Activated naive CD4-positive, alpha-beta T cell treated with anti-CD3 and anti-CD28 coated beads for 36 hours (primary cell): ENCODE measurements at regions not wholly inside any gene's neighbourhood (a gene's known extent, or its start where the extent isn't known, plus 50 kb on each side); places are given as distances from the start of the nearest gene placed in this dataset.

Source experiments
- CTCF ChIA-PET: fragments of 350-600 bp; sonication (Branson Sonifier 250); formaldehyde crosslinking; loops from one replicate; lab custom pipeline; 2021; ENCODE audit warnings: antibody characterized with exemption; lab: Charles Lee
- DNase-seq: peaks from one replicate; pipeline ENCODE4 v3.0.0-alpha.2; 2020
- H3K27ac Mint-ChIP-seq: one replicate; pipeline ENCODE4 v1.8.0; 2021; ENCODE audit warnings: mild to moderate bottlenecking, mixed read lengths
- H3K27me3 Mint-ChIP-seq: one replicate; pipeline ENCODE4 v1.8.0; 2021; ENCODE audit warnings: low read depth, mixed read lengths
- H3K36me3 Mint-ChIP-seq: one replicate; pipeline ENCODE4 v1.8.0; 2021; ENCODE audit warnings: low read depth, mixed read lengths
- H3K4me1 Mint-ChIP-seq: one replicate; pipeline ENCODE4 v1.8.0; 2021; ENCODE audit warnings: low read depth, mixed read lengths
- H3K4me3 Mint-ChIP-seq: one replicate; pipeline ENCODE4 v1.8.0; 2021; ENCODE audit warnings: mild to moderate bottlenecking, moderate library complexity, mixed read lengths
- H3K9me3 Mint-ChIP-seq: one replicate; pipeline ENCODE4 v1.8.0; 2021; ENCODE audit warnings: mixed read lengths
- intact Hi-C: fragments of 100-400 bp; cut with micrococcal nuclease; formaldehyde crosslinking; loops from one replicate; pipeline ENCODE4 v1.15.1; 2023

- H3K4me1 Mint-ChIP-seq: no peaks in the 10 kb centered on the region
- CTCF ChIA-PET: no interaction called here
- peaks cover 3% of the 10 kb centered on the region for H3K9me3 Mint-ChIP-seq
- H3K27ac Mint-ChIP-seq: no peak overlapping the region
- no peak overlapping the region for H3K4me3 Mint-ChIP-seq
- DNase-seq: no peak
- no peaks in the 10 kb centered on the region for H3K27me3 Mint-ChIP-seq
- H3K36me3 Mint-ChIP-seq: no peaks in the 10 kb centered on the region
- intact Hi-C loops: no loop called here
Observed at GRCh38 chr3:94544131-94544789, 481.4 kb downstream of the NSUN3 start.

GRCh38 chr3:94548581-94549316 is 485.9 kb downstream of the NSUN3 start:
- Mint-ChIP-seq H3K9me3 (peaks cover 22% of the 10 kb centered on the region), H3K36me3 (no peaks in the 10 kb centered on the region), H3K4me3 (no peak overlapping the region), H3K27ac (no peak overlapping the region), H3K27me3 (no peaks in the 10 kb centered on the region), H3K4me1 (no peaks in the 10 kb centered on the region)
- no peak for DNase-seq
- CTCF ChIA-PET: no interaction called here
- intact Hi-C loops: no loop called here

- Mint-ChIP-seq H3K36me3 (no peaks in the 10 kb centered on the region), H3K27me3 (no peaks in the 10 kb centered on the region), H3K4me3 (no peak overlapping the region), H3K4me1 (no peaks in the 10 kb centered on the region), H3K9me3 (peaks cover 2% of the 10 kb centered on the region), H3K27ac (no peak overlapping the region)
- intact Hi-C loops: no loop called here
- CTCF ChIA-PET: no interaction called here
- DNase-seq: no peak
Observed at GRCh38 chr3:94561094-94561493, 498.2 kb downstream of the NSUN3 start.

- DNase-seq: no peak
- no peak overlapping the region for H3K4me3 Mint-ChIP-seq
- intact Hi-C loops: no loop called here
- H3K27me3 Mint-ChIP-seq: no peaks in the 10 kb centered on the region
- no peaks in the 10 kb centered on the region for H3K36me3 Mint-ChIP-seq
- H3K9me3 Mint-ChIP-seq: peaks cover 3% of the 10 kb centered on the region
- no peaks in the 10 kb centered on the region for H3K4me1 Mint-ChIP-seq
- no peak overlapping the region for H3K27ac Mint-ChIP-seq
- CTCF ChIA-PET: interaction anchor here (0.6 kb wide), 1 partner anchor 125 kb away, joined by 4 read pairs; no protein-coding TSS in a partner anchor
Observed at GRCh38 chr3:94564247-94564646, 501.4 kb downstream of the NSUN3 start.

GRCh38 chr3:94568041-94568440 is 505.2 kb downstream of the NSUN3 start:
- Mint-ChIP-seq H3K27me3 (no peaks in the 10 kb centered on the region), H3K9me3 (peaks cover 6% of the 10 kb centered on the region), H3K27ac (no peak overlapping the region), H3K4me1 (no peaks in the 10 kb centered on the region), H3K4me3 (no peak overlapping the region), H3K36me3 (no peaks in the 10 kb centered on the region)
- CTCF ChIA-PET: no interaction called here
- intact Hi-C loops: no loop called here
- DNase-seq: no peak

GRCh38 chr3:94573337-94573736 is 510.5 kb downstream of the NSUN3 start:
- H3K9me3 Mint-ChIP-seq: peaks cover 4% of the 10 kb centered on the region
- H3K4me1 Mint-ChIP-seq: no peaks in the 10 kb centered on the region
- intact Hi-C loops: no loop called here
- no peak overlapping the region for H3K27ac Mint-ChIP-seq
- H3K4me3 Mint-ChIP-seq: no peak overlapping the region
- CTCF ChIA-PET: no interaction called here
- no peaks in the 10 kb centered on the region for H3K36me3 Mint-ChIP-seq
- no peak for DNase-seq
- no peaks in the 10 kb centered on the region for H3K27me3 Mint-ChIP-seq

GRCh38 chr3:94587291-94587690 is 524.4 kb downstream of the NSUN3 start:
- no peaks in the 10 kb centered on the region for H3K4me1 Mint-ChIP-seq
- H3K27me3 Mint-ChIP-seq: no peaks in the 10 kb centered on the region
- no peak overlapping the region for H3K4me3 Mint-ChIP-seq
- H3K36me3 Mint-ChIP-seq: no peaks in the 10 kb centered on the region
- DNase-seq: no peak
- peaks cover 3% of the 10 kb centered on the region for H3K9me3 Mint-ChIP-seq
- CTCF ChIA-PET: no interaction called here
- intact Hi-C loops: no loop called here
- H3K27ac Mint-ChIP-seq: no peak overlapping the region

- Mint-ChIP-seq H3K4me3 (no peak overlapping the region), H3K4me1 (no peaks in the 10 kb centered on the region)
Observed at GRCh38 chr3:94593526-94594150, 530.8 kb downstream of the NSUN3 start.

GRCh38 chr3:94596141-94596540 is 533.3 kb downstream of the NSUN3 start:
- no peak for DNase-seq
- Mint-ChIP-seq H3K9me3 (peaks cover 2% of the 10 kb centered on the region), H3K27ac (no peak overlapping the region), H3K4me3 (no peak overlapping the region), H3K4me1 (no peaks in the 10 kb centered on the region), H3K36me3 (no peaks in the 10 kb centered on the region), H3K27me3 (no peaks in the 10 kb centered on the region)
- intact Hi-C loops: no loop called here
- CTCF ChIA-PET: no interaction called here

More at GRCh38 chr3:94593526-94594150, 530.8 kb downstream of the NSUN3 start:
- Mint-ChIP-seq H3K27me3 (no peaks in the 10 kb centered on the region), H3K9me3 (peaks cover 4% of the 10 kb centered on the region), H3K27ac (no peak overlapping the region), H3K36me3 (no peaks in the 10 kb centered on the region)
- CTCF ChIA-PET: interaction anchor here (0.6 kb wide), 1 partner anchor 344 kb away, joined by 3 read pairs; no protein-coding TSS in a partner anchor
- intact Hi-C loops: no loop called here
- no peak for DNase-seq

- Mint-ChIP-seq H3K9me3 (peaks cover 2% of the 10 kb centered on the region), H3K4me3 (no peak overlapping the region), H3K36me3 (no peaks in the 10 kb centered on the region), H3K27me3 (no peaks in the 10 kb centered on the region), H3K4me1 (no peaks in the 10 kb centered on the region), H3K27ac (no peak overlapping the region)
- CTCF ChIA-PET: no interaction called here
- no peak for DNase-seq
- intact Hi-C loops: no loop called here
Observed at GRCh38 chr3:94596887-94597566, 534.2 kb downstream of the NSUN3 start.

GRCh38 chr3:94607778-94608177 is 544.9 kb downstream of the NSUN3 start:
- Mint-ChIP-seq H3K4me1 (no peaks in the 10 kb centered on the region), H3K27me3 (no peaks in the 10 kb centered on the region), H3K9me3 (peaks cover 3% of the 10 kb centered on the region), H3K27ac (no peak overlapping the region), H3K36me3 (no peaks in the 10 kb centered on the region), H3K4me3 (no peak overlapping the region)
- no peak for DNase-seq
- CTCF ChIA-PET: interaction anchor here (0.7 kb wide), 1 partner anchor 29 kb away, joined by 3 read pairs; no protein-coding TSS in a partner anchor
- intact Hi-C loops: no loop called here

GRCh38 chr3:94609908-94610307 is 547.0 kb downstream of the NSUN3 start:
- no peak overlapping the region for H3K4me3 Mint-ChIP-seq
- intact Hi-C loops: no loop called here
- no peak overlapping the region for H3K27ac Mint-ChIP-seq
- no peaks in the 10 kb centered on the region for H3K36me3 Mint-ChIP-seq
- DNase-seq: no peak
- H3K27me3 Mint-ChIP-seq: no peaks in the 10 kb centered on the region
- CTCF ChIA-PET: no interaction called here
- H3K9me3 Mint-ChIP-seq: peaks cover 3% of the 10 kb centered on the region
- H3K4me1 Mint-ChIP-seq: no peaks in the 10 kb centered on the region
